ENCODE measurements at regions not wholly inside any gene's neighbourhood (a gene's known extent, or its start where the extent isn't known, plus 50 kb on each side); places are given as distances from the start of the nearest gene placed in this dataset.

DNA sequence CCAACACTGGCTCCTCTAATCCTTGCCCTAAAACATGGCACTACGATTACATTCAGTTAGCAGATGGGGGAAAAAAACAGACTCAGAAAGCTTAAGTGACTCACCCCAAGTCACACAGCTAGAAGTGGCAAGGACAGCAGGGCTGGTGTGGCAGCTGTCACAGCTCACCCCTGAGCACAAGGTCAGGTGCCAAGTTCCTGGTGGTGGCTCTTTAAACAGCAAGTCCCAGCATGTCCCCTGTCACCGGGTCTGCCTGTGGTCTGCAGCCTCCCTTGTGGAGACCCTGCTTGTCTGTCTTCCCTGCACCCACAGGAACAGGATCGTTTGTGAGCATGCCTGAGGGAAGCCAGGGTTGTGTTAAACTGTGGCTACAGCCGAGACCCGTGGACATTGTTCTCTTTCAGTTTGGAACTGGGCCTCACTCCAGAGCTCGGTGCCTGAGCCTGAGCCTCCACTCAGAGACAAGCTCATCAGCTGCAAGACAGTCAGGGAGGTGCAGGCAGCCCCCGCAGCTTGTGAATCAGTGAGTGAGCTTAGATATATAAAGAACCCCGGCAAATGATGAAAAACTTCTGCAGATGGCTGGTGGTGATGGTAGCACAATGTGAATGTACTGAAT is 260.8 kb downstream of the BCOR start:
- TF ChIP-seq CTCF (IDR thresholded peaks at IDR 0.05) (no peak), POLR2AphosphoS5 (IDR thresholded peaks at IDR 0.05) (no peak), POLR2A (IDR thresholded peaks at IDR 0.05) (no peak)
